Heart left ventricle (tissue), 13 donors: ENCODE measurements at regions not wholly inside any gene's neighbourhood (a gene's known extent, or its start where the extent isn't known, plus 50 kb on each side); places are given as distances from the start of the nearest gene placed in this dataset.

Experiments
- CTCF ChIP-seq, 12 donors: fragments of 200-600 bp; sonication (generic) in 4 of 12; IDR thresholded peaks; one replicate each; pipeline versions ENCODE4 v1.5.0 to v1.8.0; 2018 to 2022; ENCODE audit warnings: antibody characterized with exemption in 12 of 12, mild to moderate bottlenecking in 5 of 12
- POLR2A ChIP-seq, 2 donors: fragments of 450-650 bp; IDR thresholded peaks; one replicate each; pipeline ENCODE4 v1.6.1; 2017; ENCODE audit warnings: antibody characterized with exemption in 2 of 2, mild to moderate bottlenecking in 2 of 2, moderate library complexity in 2 of 2
- donor health status: ischemic (EF 13 %, LVEDD 7.1; RV severe dilation, severe dysfunction).
- donor health status: DM: no; HTN: yes; CAD: no.
- donor health status: DM: no; HTN: no; CAD: no.
- donor health status: ischemic (EF 25% LVEDD 6.9; RV normal size, moderate dysfunction).
- donor health status: ischemic (EF 25% LVEDD 5.7; RV mildly dilated, moderate dysfunction).
- donor health status: ischemic (EF 35%, LVEDD 5.7; RV mildly dilated, moderate dysfunction).
- donor health status: nonischemic (EF 11% LVEDD 7.7; RV severe dilation, severe dysfunction).
- donor health status: DM: yes; HTN: yes; CAD: no.
- donor health status: PGD.
- donor health status: ischemic (EF 29% LVEDD 5.4; RV normal size, mild dysfunction).
- donor health status: nonischemic (EF 23%, LVEDD 6.1; RV moderate dilation, normal function).

- TF ChIP-seq CTCF (IDR thresholded peaks at IDR 0.05) (no peak), POLR2A (IDR thresholded peaks at IDR 0.05) (no peak)
Measured at GRCh38 chr1:17924578-17924977, 169.4 kb downstream of the ACTL8 start.
